NCI-H446 (cell line): ENCODE measurements at regions not wholly inside any gene's neighbourhood (a gene's known extent, or its start where the extent isn't known, plus 50 kb on each side); places are given as distances from the start of the nearest gene placed in this dataset.

Source experiments
- DNase-seq, 2 experiments: peaks; one replicate each; lab custom pipeline; 2025; lab: John Stamatoyannopoulos, UW

- no peak for DNase-seq
Observed at GRCh38 chr17:14946481-14946880, 318.6 kb downstream of the PMP22 start.

GRCh38 chr17:14942526-14943190 is 322.5 kb downstream of the PMP22 start:
- DNase-seq = no peak

- DNase-seq = no peak
Observed at GRCh38 chr17:14940938-14941265, 324.2 kb downstream of the PMP22 start.

- no peak for DNase-seq
Observed at GRCh38 chr17:14940108-14940937, 324.8 kb downstream of the PMP22 start.

GRCh38 chr17:14935845-14936485 is 329.2 kb downstream of the PMP22 start:
- no peak for DNase-seq

GRCh38 chr17:14935139-14935841 is 329.8 kb downstream of the PMP22 start:
- DNase-seq = no peak

- no peak for DNase-seq
Observed at GRCh38 chr17:14933676-14934075, 331.4 kb downstream of the PMP22 start.

GRCh38 chr17:14926526-14927122 is 338.5 kb downstream of the PMP22 start:
- peak in 1 of 2 experiments; percentile 31 for DNase-seq

GRCh38 chr17:14926073-14926472 is 339.1 kb downstream of the PMP22 start:
- no peak for DNase-seq

- no peak for DNase-seq
Observed at GRCh38 chr17:14925498-14925897, 339.6 kb downstream of the PMP22 start.

- no peak for DNase-seq
Observed at GRCh38 chr17:14923981-14924380, 341.1 kb downstream of the PMP22 start.

GRCh38 chr17:14922411-14922810 is 342.7 kb downstream of the PMP22 start:
- no peak for DNase-seq

GRCh38 chr17:14921936-14922335 is 343.2 kb downstream of the PMP22 start:
- no peak for DNase-seq

GRCh38 chr17:14919631-14920213 is 345.4 kb downstream of the PMP22 start:
- no peak for DNase-seq

GRCh38 chr17:14919094-14919493 is 346.0 kb downstream of the PMP22 start:
- no peak for DNase-seq

GRCh38 chr17:14918540-14918939 is 346.6 kb downstream of the PMP22 start:
- no peak for DNase-seq

- no peak for DNase-seq
Observed at GRCh38 chr17:14910916-14911315, 354.2 kb downstream of the PMP22 start.

GRCh38 chr17:14904386-14904785 is 360.7 kb downstream of the PMP22 start:
- DNase-seq = no peak

- no peak for DNase-seq
Observed at GRCh38 chr17:14903854-14904253, 361.3 kb downstream of the PMP22 start.

GRCh38 chr17:14902803-14903202 is 362.3 kb downstream of the PMP22 start:
- DNase-seq = no peak

GRCh38 chr17:14902297-14902696 is 362.8 kb downstream of the PMP22 start:
- no peak for DNase-seq

GRCh38 chr17:14901376-14901775 is 363.8 kb downstream of the PMP22 start:
- no peak for DNase-seq
